H1 (cell line): ENCODE measurements at regions not wholly inside any gene's neighbourhood (a gene's known extent, or its start where the extent isn't known, plus 50 kb on each side); places are given as distances from the start of the nearest gene placed in this dataset.

Experiments
- E2F6 ChIP-seq: IDR thresholded peaks from 2 replicates; pipeline ENCODE4 v1.6.1; 2012; ENCODE audit warnings: inconsistent platforms
- KDM5A ChIP-seq: fragments of 200-600 bp; IDR thresholded peaks from 2 replicates; pipeline ENCODE4 v1.7.1; 2012; ENCODE audit warnings: mild to moderate bottlenecking, low read length, inconsistent platforms, mixed read lengths
- MAX ChIP-seq: IDR thresholded peaks from 2 replicates; pipeline ENCODE4 v1.6.1; 2012; ENCODE audit warnings: inconsistent platforms
- NANOG ChIP-seq: IDR thresholded peaks from 2 replicates; pipeline ENCODE4 v1.6.1; 2011; ENCODE audit warnings: low read length, low read depth, mild to moderate bottlenecking, inconsistent platforms; ENCODE audit not compliant: insufficient read depth, poor library complexity, severe bottlenecking

- no peak for TF ChIP-seq MAX
- TF ChIP-seq E2F6: no peak
- TF ChIP-seq KDM5A: no peak
- no peak for TF ChIP-seq NANOG
These were observed 275.8 kb upstream of the SOX1 start (continued) for GRCh38 chr13:111791131-111791530.
